ENCODE measurements at regions not wholly inside any gene's neighbourhood (a gene's known extent, or its start where the extent isn't known, plus 50 kb on each side); places are given as distances from the start of the nearest gene placed in this dataset.
"Not testable (repeated sequence)": the region's sequence is repeated elsewhere in the genome, so short reads cannot be mapped to it uniquely, and the experiment has no call there.

GRCh38 chrY:17819700-17820099 is 60.3 kb downstream of the CDY2B start:
- not testable (repeated sequence) for TF ChIP-seq EZH2phosphoT487 (IDR thresholded peaks at IDR 0.05; ENCODE audit: low read depth); CTCF (IDR thresholded peaks at IDR 0.05; ENCODE audit: low read depth, low read length)
